ENCODE measurements at regions not wholly inside any gene's neighbourhood (a gene's known extent, or its start where the extent isn't known, plus 50 kb on each side); places are given as distances from the start of the nearest gene placed in this dataset.

DNA sequence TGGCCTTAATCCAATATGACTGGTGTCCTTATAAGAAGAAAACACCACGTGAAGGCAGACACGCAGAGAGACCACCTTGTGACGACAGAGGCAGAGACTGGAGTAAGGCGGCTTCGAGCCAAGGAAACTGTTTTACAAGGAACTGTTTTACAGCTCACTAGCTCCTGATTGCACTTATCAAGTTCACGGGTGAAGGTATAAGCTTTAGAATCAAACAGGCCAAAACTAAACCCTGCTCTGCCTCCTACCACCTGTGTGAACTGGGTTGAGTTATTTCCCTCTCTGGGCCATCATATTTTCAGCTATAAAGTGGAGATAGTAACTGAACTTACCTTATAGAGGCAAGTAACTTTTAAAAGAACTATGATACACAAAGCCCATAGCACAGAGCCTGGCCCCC is 166.9 kb upstream of the NFIA start:
- no peak for TF ChIP-seq CTCF (IDR thresholded peaks at IDR 0.05 in 2 of 3, conservative IDR thresholded peaks at IDR 0.05 in 1 of 3; ENCODE audit: borderline replicate concordance in 1 of 3, insufficient read depth in 1 of 3, low read depth in 2 of 3, low read length in 2 of 3)
- TF ChIP-seq MAX (IDR thresholded peaks at IDR 0.05) = no peak

All from HCT116 (cell line).